GM12878 (cell line): ENCODE measurements at regions not wholly inside any gene's neighbourhood (a gene's known extent, or its start where the extent isn't known, plus 50 kb on each side); places are given as distances from the start of the nearest gene placed in this dataset.

Source experiments
- E2F8 ChIP-seq: fragments of 450-650 bp; IDR thresholded peaks from 2 replicates; pipeline ENCODE4 v1.6.1; 2018; ENCODE audit warnings: mild to moderate bottlenecking, low read depth, moderate library complexity; ENCODE audit not compliant: partially characterized antibody
- MEF2B ChIP-seq: fragments of 450-650 bp; IDR thresholded peaks from 2 replicates; pipeline ENCODE4 v1.6.1; 2018; ENCODE audit warnings: mild to moderate bottlenecking, moderate library complexity; ENCODE audit not compliant: partially characterized antibody, poor library complexity, severe bottlenecking
- MLLT1 ChIP-seq: fragments of 450-650 bp; IDR thresholded peaks from 2 replicates; pipeline ENCODE4 v1.6.1; 2016; ENCODE audit warnings: mild to moderate bottlenecking
- PAX5 ChIP-seq: IDR thresholded peaks from 2 replicates; pipeline ENCODE4 v1.6.1; 2011; ENCODE audit warnings: low read depth, low read length, borderline replicate concordance
- RFX5 ChIP-seq: IDR thresholded peaks from 2 replicates; pipeline ENCODE4 v1.6.1; 2011; ENCODE audit warnings: low read depth, low read length, improper control_type of control experiment
- ZNF622 ChIP-seq: fragments of 450-650 bp; IDR thresholded peaks from 2 replicates; pipeline ENCODE4 v1.6.1; 2017; ENCODE audit warnings: mild to moderate bottlenecking, inconsistent platforms
- TF ChIP-seq, protein P1 (sequence below): IDR thresholded peaks from 2 replicates; pipeline ENCODE4 v1.6.1; 2012; ENCODE audit warnings: improper control_type of control experiment, low read depth, low read length; ENCODE audit not compliant: insufficient replicate concordance

DNA sequence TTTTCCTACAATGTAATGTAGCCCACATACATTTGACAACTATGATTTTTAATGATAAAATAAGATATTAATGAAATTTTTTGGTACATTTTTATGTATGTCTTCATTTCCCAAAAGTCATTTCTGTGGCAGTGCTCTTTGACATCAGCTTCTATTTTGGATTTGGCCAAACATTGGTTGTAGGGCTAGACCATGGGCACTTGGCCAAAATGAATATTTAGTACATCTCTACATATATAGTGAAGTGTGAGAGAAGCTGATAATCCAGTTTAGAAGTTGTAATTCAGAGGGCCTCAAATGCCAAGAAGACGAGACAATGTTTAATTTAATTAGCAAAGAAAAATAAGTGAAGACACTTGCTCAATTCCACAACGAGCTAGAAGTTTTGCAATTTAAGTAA lies 724.9 kb upstream of the SOX9 start (continued):
- TF ChIP-seq MLLT1 (no peak), E2F8 (no peak), PAX5 (no peak), RFX5 (no peak), ZNF622 (no peak), MEF2B (no peak)
- TF ChIP-seq, protein P1, sequence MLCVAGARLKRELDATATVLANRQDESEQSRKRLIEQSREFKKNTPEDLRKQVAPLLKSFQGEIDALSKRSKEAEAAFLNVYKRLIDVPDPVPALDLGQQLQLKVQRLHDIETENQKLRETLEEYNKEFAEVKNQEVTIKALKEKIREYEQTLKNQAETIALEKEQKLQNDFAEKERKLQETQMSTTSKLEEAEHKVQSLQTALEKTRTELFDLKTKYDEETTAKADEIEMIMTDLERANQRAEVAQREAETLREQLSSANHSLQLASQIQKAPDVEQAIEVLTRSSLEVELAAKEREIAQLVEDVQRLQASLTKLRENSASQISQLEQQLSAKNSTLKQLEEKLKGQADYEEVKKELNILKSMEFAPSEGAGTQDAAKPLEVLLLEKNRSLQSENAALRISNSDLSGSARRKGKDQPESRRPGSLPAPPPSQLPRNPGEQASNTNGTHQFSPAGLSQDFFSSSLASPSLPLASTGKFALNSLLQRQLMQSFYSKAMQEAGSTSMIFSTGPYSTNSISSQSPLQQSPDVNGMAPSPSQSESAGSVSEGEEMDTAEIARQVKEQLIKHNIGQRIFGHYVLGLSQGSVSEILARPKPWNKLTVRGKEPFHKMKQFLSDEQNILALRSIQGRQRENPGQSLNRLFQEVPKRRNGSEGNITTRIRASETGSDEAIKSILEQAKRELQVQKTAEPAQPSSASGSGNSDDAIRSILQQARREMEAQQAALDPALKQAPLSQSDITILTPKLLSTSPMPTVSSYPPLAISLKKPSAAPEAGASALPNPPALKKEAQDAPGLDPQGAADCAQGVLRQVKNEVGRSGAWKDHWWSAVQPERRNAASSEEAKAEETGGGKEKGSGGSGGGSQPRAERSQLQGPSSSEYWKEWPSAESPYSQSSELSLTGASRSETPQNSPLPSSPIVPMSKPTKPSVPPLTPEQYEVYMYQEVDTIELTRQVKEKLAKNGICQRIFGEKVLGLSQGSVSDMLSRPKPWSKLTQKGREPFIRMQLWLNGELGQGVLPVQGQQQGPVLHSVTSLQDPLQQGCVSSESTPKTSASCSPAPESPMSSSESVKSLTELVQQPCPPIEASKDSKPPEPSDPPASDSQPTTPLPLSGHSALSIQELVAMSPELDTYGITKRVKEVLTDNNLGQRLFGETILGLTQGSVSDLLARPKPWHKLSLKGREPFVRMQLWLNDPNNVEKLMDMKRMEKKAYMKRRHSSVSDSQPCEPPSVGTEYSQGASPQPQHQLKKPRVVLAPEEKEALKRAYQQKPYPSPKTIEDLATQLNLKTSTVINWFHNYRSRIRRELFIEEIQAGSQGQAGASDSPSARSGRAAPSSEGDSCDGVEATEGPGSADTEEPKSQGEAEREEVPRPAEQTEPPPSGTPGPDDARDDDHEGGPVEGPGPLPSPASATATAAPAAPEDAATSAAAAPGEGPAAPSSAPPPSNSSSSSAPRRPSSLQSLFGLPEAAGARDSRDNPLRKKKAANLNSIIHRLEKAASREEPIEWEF: no peak
